MM.1S (cell line): ENCODE measurements at regions not wholly inside any gene's neighbourhood (a gene's known extent, or its start where the extent isn't known, plus 50 kb on each side); places are given as distances from the start of the nearest gene placed in this dataset.

Experiments used
- DNase-seq: peaks from one replicate; pipeline ENCODE4 v3.0.0-alpha.2; 2015
- H2AFZ ChIP-seq: fragments of 300-600 bp; sonication (generic); 2 replicates; pipeline ENCODE4 v1.6.0; 2016; ENCODE audit warnings: antibody characterized with exemption, low read length
- H3F3A ChIP-seq: fragments of 300-600 bp; sonication (generic); 2 replicates; pipeline ENCODE4 v1.6.1; 2016; ENCODE audit warnings: mild to moderate bottlenecking, antibody characterized with exemption, low read length, moderate library complexity, mixed read lengths; ENCODE audit not compliant: insufficient read depth
- H3K27ac ChIP-seq: fragments of 300-600 bp; sonication (generic); 2 replicates; pipeline ENCODE4 v1.5.1; 2016; ENCODE audit warnings: mild to moderate bottlenecking, low read length
- H3K27me3 ChIP-seq: fragments of 300-600 bp; sonication (generic); replicated peaks from 2 replicates; pipeline ENCODE4 v1.6.0; 2016; ENCODE audit warnings: low read length; ENCODE audit not compliant: insufficient read depth
- H3K36me3 ChIP-seq: fragments of 300-600 bp; sonication (generic); replicated peaks from 2 replicates; pipeline ENCODE4 v1.6.1; 2016; ENCODE audit warnings: mild to moderate bottlenecking, low read length, mixed read lengths; ENCODE audit not compliant: insufficient read depth
- H3K4me1 ChIP-seq: fragments of 300-600 bp; sonication (generic); 2 replicates; pipeline ENCODE4 v1.6.1; 2016; ENCODE audit warnings: low read length, mixed read lengths
- H3K4me2 ChIP-seq: fragments of 300-600 bp; sonication (generic); 2 replicates; pipeline ENCODE4 v1.6.0; 2016; ENCODE audit warnings: low read depth, low read length
- H3K4me3 ChIP-seq: fragments of 300-600 bp; sonication (generic); 2 replicates; pipeline ENCODE4 v1.5.1; 2016; ENCODE audit warnings: low read length, mixed read lengths
- H3K79me2 ChIP-seq: fragments of 300-600 bp; sonication (generic); 2 replicates; pipeline ENCODE4 v1.6.1; 2016; ENCODE audit warnings: mixed run types, low read length, mixed read lengths
- H3K9ac ChIP-seq: fragments of 300-600 bp; sonication (generic); 2 replicates; pipeline ENCODE4 v1.6.1; 2016; ENCODE audit warnings: low read length, mixed read lengths
- H3K9me2 ChIP-seq: fragments of 300-600 bp; sonication (generic); replicated peaks from 2 replicates; pipeline ENCODE4 v1.6.1; 2016; ENCODE audit warnings: mild to moderate bottlenecking, low read length, mixed read lengths; ENCODE audit not compliant: insufficient read depth
- H3K9me3 ChIP-seq: fragments of 300-600 bp; sonication (generic); replicated peaks from 2 replicates; pipeline ENCODE4 v1.6.1; 2016; ENCODE audit warnings: mild to moderate bottlenecking, low read length, mixed read lengths; ENCODE audit not compliant: insufficient read depth
- H4K20me1 ChIP-seq: fragments of 300-600 bp; sonication (generic); 2 replicates; pipeline ENCODE4 v1.6.1; 2016; ENCODE audit warnings: mild to moderate bottlenecking, low read length, moderate library complexity, mixed read lengths; ENCODE audit not compliant: insufficient read depth
- CTCF ChIP-seq: fragments of 300-600 bp; sonication (generic); IDR thresholded peaks from 2 replicates; pipeline ENCODE4 v1.5.1; 2016; ENCODE audit warnings: antibody characterized with exemption, low read length, mixed read lengths
- EZH2 ChIP-seq: fragments of 300-600 bp; sonication (generic); optimal IDR thresholded peaks from 2 replicates; pipeline ENCODE3; 2017; ENCODE audit warnings: low read depth, mild to moderate bottlenecking, antibody characterized with exemption, low read length, mixed read lengths
- EZH2phosphoT487 ChIP-seq: fragments of 300-600 bp; sonication (generic); IDR thresholded peaks from 2 replicates; pipeline ENCODE4 v1.6.1; 2018; ENCODE audit warnings: antibody characterized with exemption, low read length

DNA sequence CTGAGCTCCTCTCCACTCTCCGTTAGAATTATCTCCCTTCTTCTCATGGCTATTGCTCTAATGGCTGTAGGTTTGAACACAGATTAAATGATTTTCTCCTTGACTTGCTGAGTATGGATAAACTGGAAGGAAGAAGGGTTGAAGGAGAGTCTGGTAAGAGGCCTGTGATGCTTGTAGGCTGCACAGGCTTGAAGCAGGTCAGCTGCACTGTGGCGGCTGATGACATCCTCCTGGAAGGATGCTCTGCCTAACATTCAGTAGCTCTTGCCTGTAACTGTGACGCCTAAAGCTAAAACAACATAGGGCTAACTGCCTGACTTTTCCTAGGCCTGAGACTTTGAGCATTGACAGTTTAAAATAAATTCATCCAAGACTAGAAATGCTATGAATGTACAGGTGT is 166.3 kb downstream of the MREG start:
- Histone ChIP-seq H3K4me3 (no peak overlapping the region), H3F3A (no peaks in the 10 kb centered on the region), H3K4me1 (peaks cover 7% of the 10 kb centered on the region), H3K9me2 (no peaks in the 10 kb centered on the region), H4K20me1 (no peaks in the 10 kb centered on the region), H3K9ac (no peak overlapping the region), H3K27ac (no peak overlapping the region), H3K27me3 (no peaks in the 10 kb centered on the region), H3K36me3 (no peaks in the 10 kb centered on the region), H3K4me2 (no peak overlapping the region), H3K9me3 (no peaks in the 10 kb centered on the region), H2AFZ (no peak overlapping the region), H3K79me2 (no peaks in the 10 kb centered on the region)
- no peak for TF ChIP-seq CTCF
- TF ChIP-seq EZH2, result no peak
- no peak for TF ChIP-seq EZH2phosphoT487
- DNase-seq, result no peak

- no peak overlapping the region for H3K9ac ChIP-seq
- peaks cover 6% of the 10 kb centered on the region for H3F3A ChIP-seq
- H3K27me3 ChIP-seq, result no peaks in the 10 kb centered on the region
- TF ChIP-seq EZH2 (no peak), CTCF (no peak), EZH2phosphoT487 (no peak)
- H3K27ac ChIP-seq, result no peak overlapping the region
- no peak overlapping the region for H2AFZ ChIP-seq
- H3K9me3 ChIP-seq, result no peaks in the 10 kb centered on the region
- H4K20me1 ChIP-seq, result no peaks in the 10 kb centered on the region
- no peaks in the 10 kb centered on the region for H3K79me2 ChIP-seq
- no peak overlapping the region for H3K4me2 ChIP-seq
- peaks cover 16% of the 10 kb centered on the region for H3K4me1 ChIP-seq
- no peaks in the 10 kb centered on the region for H3K36me3 ChIP-seq
- DNase-seq, result no peak
- no peak overlapping the region for H3K4me3 ChIP-seq
- no peaks in the 10 kb centered on the region for H3K9me2 ChIP-seq
Measured at GRCh38 chr2:215845839-215846586, 167.3 kb downstream of the MREG start.

GRCh38 chr2:215843579-215843978 is 169.8 kb downstream of the MREG start:
- Histone ChIP-seq H3K9ac (no peak overlapping the region), H3K4me3 (no peak overlapping the region), H3K79me2 (no peaks in the 10 kb centered on the region), H4K20me1 (no peaks in the 10 kb centered on the region), H2AFZ (no peak overlapping the region), H3K27me3 (no peaks in the 10 kb centered on the region), H3K9me3 (no peaks in the 10 kb centered on the region), H3K27ac (no peak overlapping the region), H3K4me1 (peaks cover 34% of the 10 kb centered on the region), H3K9me2 (no peaks in the 10 kb centered on the region), H3K4me2 (no peak overlapping the region), H3F3A (peaks cover 28% of the 10 kb centered on the region), H3K36me3 (no peaks in the 10 kb centered on the region)
- TF ChIP-seq CTCF, result no peak
- TF ChIP-seq EZH2phosphoT487, result no peak
- no peak for TF ChIP-seq EZH2
- no peak for DNase-seq
